OCI-LY1 (cell line): ENCODE measurements at regions not wholly inside any gene's neighbourhood (a gene's known extent, or its start where the extent isn't known, plus 50 kb on each side); places are given as distances from the start of the nearest gene placed in this dataset.
"Not testable (repeated sequence)": the region's sequence is repeated elsewhere in the genome, so short reads cannot be mapped to it uniquely, and the experiment has no call there.

Experiments used
- CTCF ChIP-seq: fragments of 200-600 bp; sonication (generic), shearing (Covaris generic); IDR thresholded peaks from 2 replicates; pipeline ENCODE4 v1.5.1; 2017; ENCODE audit warnings: mild to moderate bottlenecking, antibody characterized with exemption, low read length, moderate library complexity, mixed read lengths
- EZH2 ChIP-seq: fragments of 200-600 bp; sonication (generic), shearing (Covaris generic); IDR thresholded peaks from 2 replicates; pipeline ENCODE4 v1.8.0; 2017; ENCODE audit warnings: borderline replicate concordance, mixed run types, mild to moderate bottlenecking, antibody characterized with exemption, low read length, moderate library complexity, mixed read lengths

- TF ChIP-seq CTCF, EZH2: not testable (repeated sequence)
Measured at GRCh38 chr21:6569152-6569551, 3952.2 kb upstream of the TPTE start.
